ENCODE measurements at regions not wholly inside any gene's neighbourhood (a gene's known extent, or its start where the extent isn't known, plus 50 kb on each side); places are given as distances from the start of the nearest gene placed in this dataset.
A peak's percentile ranks its signal among the peaks of the same experiment; 100 is the strongest.

- DNase-seq (ENCODE audit: low spot score): no peak
- no peak for TF ChIP-seq CTCF (IDR thresholded peaks at IDR 0.05)
- ATAC-seq (ENCODE audit: low FRiP score): no peak
Observed at GRCh38 chr14:98940693-98941437, 331.1 kb downstream of the BCL11B start.

GRCh38 chr14:98941481-98941880, 330.5 kb downstream of the BCL11B start:
- no peak for TF ChIP-seq CTCF (IDR thresholded peaks at IDR 0.05)
- DNase-seq (ENCODE audit: low spot score) (no peak), ATAC-seq (ENCODE audit: low FRiP score) (no peak)

GRCh38 chr14:98943907-98944306, 328.1 kb downstream of the BCL11B start:
- ATAC-seq (ENCODE audit: low FRiP score): no peak
- DNase-seq (ENCODE audit: low spot score): no peak
- no peak for TF ChIP-seq CTCF (IDR thresholded peaks at IDR 0.05)

GRCh38 chr14:98944989-98945388, 327.0 kb downstream of the BCL11B start:
- TF ChIP-seq CTCF (IDR thresholded peaks at IDR 0.05): no peak
- ATAC-seq (ENCODE audit: low FRiP score): no peak
- no peak for DNase-seq (ENCODE audit: low spot score)

GRCh38 chr14:98945611-98946570, 326.1 kb downstream of the BCL11B start:
- ATAC-seq (ENCODE audit: low FRiP score) (no peak), DNase-seq (ENCODE audit: low spot score) (no peak)
- no peak for TF ChIP-seq CTCF (IDR thresholded peaks at IDR 0.05)

- DNase-seq (ENCODE audit: low spot score) (no peak), ATAC-seq (ENCODE audit: low FRiP score) (peak; percentile 58)
- TF ChIP-seq CTCF (IDR thresholded peaks at IDR 0.05): no peak
Observed at GRCh38 chr14:98946940-98947339, 325.1 kb downstream of the BCL11B start.

All from omental fat pad (tissue), 3 donors.